Activated T-helper 17 cell treated with anti-CD3 and anti-CD28 coated beads, Interleukin-2, amount 50 U/mL, for 72 hours (primary cell): ENCODE measurements at regions not wholly inside any gene's neighbourhood (a gene's known extent, or its start where the extent isn't known, plus 50 kb on each side); places are given as distances from the start of the nearest gene placed in this dataset.

Experiments used
- ATAC-seq: fragments of 150-1000 bp; cut with Tn5 transposase; replicated peaks from 2 replicates; pipeline ENCODE4 v1.10.0; 2021; ENCODE audit warnings: mild to moderate bottlenecking, moderate library complexity
- H3K27ac Mint-ChIP-seq: one replicate; pipeline ENCODE4 v1.8.0; 2022; ENCODE audit warnings: mixed read lengths
- H3K27me3 Mint-ChIP-seq: one replicate; pipeline ENCODE4 v1.8.0; 2022; ENCODE audit warnings: mixed read lengths
- H3K36me3 Mint-ChIP-seq: one replicate; pipeline ENCODE4 v1.8.0; 2022; ENCODE audit warnings: low read depth, mild to moderate bottlenecking, mixed read lengths
- H3K4me1 Mint-ChIP-seq: one replicate; pipeline ENCODE4 v1.8.0; 2022; ENCODE audit warnings: mixed read lengths
- H3K4me3 Mint-ChIP-seq: one replicate; pipeline ENCODE4 v1.8.0; 2022; ENCODE audit warnings: mild to moderate bottlenecking, mixed read lengths
- H3K9me3 Mint-ChIP-seq: one replicate; pipeline ENCODE4 v1.8.0; 2022; ENCODE audit warnings: mixed read lengths

GRCh38 chr2:192888109-192888508 lies 693.4 kb upstream of the TMEFF2 start:
- Mint-ChIP-seq H3K4me1 (no peaks in the 10 kb centered on the region), H3K9me3 (no peaks in the 10 kb centered on the region), H3K36me3 (no peaks in the 10 kb centered on the region), H3K27ac (no peak overlapping the region), H3K4me3 (no peak overlapping the region), H3K27me3 (no peaks in the 10 kb centered on the region)
- ATAC-seq, result no peak

DNA sequence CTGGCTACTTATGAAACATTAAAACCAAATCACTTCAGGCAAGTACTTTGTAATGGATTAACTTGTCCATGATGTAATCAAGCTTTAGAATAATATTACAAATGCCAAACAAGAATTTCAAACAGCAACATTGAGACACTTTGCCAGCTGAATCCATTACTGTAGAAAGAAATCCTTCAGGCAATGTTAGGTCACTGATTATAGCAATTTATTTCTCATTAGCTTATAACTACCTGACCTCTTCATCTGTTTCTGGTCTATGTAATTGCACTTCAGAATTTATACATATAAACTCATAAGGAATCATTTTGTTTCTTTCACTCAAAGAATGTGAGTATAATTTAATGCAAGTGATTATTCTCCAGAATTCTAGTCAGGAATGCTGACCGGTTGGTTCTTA lies 692.6 kb upstream of the TMEFF2 start:
- Mint-ChIP-seq H3K4me3 (no peak overlapping the region), H3K9me3 (no peaks in the 10 kb centered on the region), H3K27me3 (no peaks in the 10 kb centered on the region), H3K4me1 (no peaks in the 10 kb centered on the region), H3K27ac (no peak overlapping the region), H3K36me3 (no peaks in the 10 kb centered on the region)
- no peak for ATAC-seq

- no peak overlapping the region for H3K4me3 Mint-ChIP-seq
Observed at GRCh38 chr2:192886636-192887035, 691.9 kb upstream of the TMEFF2 start.

DNA sequence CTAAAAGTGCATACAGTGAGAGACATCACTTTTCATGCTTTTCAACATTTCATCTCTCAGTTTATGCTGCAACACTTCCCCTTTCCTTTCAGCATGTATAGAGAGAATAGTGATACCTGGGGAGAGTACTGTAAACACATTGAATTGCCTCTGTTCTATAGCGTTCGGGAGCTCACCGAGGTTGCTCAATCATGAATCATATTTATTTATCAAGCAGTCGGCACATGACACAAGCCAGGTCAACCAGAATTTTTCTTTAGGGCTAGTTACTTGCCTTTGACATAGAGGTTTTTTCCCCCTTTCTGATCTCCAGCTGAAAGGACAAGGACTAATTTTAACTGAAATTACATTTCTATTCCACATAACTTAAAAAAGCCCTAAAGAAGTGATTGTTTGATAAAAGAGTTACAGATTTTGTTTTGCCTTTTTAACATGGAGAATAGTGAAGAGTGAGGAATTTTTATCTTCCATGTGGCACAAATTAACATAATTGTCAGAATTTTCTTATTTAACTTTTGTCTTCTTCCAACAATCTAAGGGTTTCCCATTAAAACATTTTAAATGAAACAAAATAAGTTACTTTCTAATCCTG lies 690.9 kb upstream of the TMEFF2 start:
- Mint-ChIP-seq H3K4me1 (no peaks in the 10 kb centered on the region), H3K36me3 (no peaks in the 10 kb centered on the region), H3K4me3 (no peak overlapping the region), H3K9me3 (no peaks in the 10 kb centered on the region), H3K27me3 (no peaks in the 10 kb centered on the region), H3K27ac (no peak overlapping the region)
- no peak for ATAC-seq

More at GRCh38 chr2:192886636-192887035, 691.9 kb upstream of the TMEFF2 start:
- no peaks in the 10 kb centered on the region for H3K36me3 Mint-ChIP-seq
- H3K27me3 Mint-ChIP-seq, result no peaks in the 10 kb centered on the region
- H3K27ac Mint-ChIP-seq, result no peak overlapping the region
- H3K9me3 Mint-ChIP-seq, result no peaks in the 10 kb centered on the region
- no peak for ATAC-seq
- no peaks in the 10 kb centered on the region for H3K4me1 Mint-ChIP-seq

GRCh38 chr2:192877159-192877558 lies 682.4 kb upstream of the TMEFF2 start:
- Mint-ChIP-seq H3K4me3 (no peak overlapping the region), H3K9me3 (peaks cover 3% of the 10 kb centered on the region), H3K27ac (no peak overlapping the region), H3K4me1 (no peaks in the 10 kb centered on the region), H3K27me3 (no peaks in the 10 kb centered on the region), H3K36me3 (no peaks in the 10 kb centered on the region)
- ATAC-seq, result no peak

DNA sequence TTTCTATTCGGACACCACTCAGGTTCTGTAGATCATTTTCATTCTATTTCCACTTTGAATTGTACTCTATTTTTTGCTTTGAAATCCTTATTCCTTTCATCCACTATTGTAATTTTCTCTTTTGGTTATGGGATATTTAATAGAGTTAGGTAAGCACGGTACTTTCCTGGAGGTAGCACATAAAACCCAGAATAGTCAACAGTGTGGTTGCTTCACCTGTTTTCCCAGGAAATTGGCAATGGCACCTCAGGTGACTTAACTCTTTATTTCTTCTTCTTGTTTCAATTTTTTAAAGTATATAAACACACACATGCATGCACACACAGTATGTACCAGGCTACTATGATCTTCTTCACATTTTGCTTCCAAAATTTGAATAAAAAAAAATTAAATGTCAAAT lies 682.0 kb upstream of the TMEFF2 start:
- Mint-ChIP-seq H3K4me3 (no peak overlapping the region), H3K9me3 (peaks cover 4% of the 10 kb centered on the region), H3K36me3 (no peaks in the 10 kb centered on the region), H3K4me1 (no peaks in the 10 kb centered on the region), H3K27me3 (no peaks in the 10 kb centered on the region), H3K27ac (no peak overlapping the region)
- ATAC-seq, result no peak

GRCh38 chr2:192854706-192855105 lies 660.0 kb upstream of the TMEFF2 start:
- Mint-ChIP-seq H3K9me3 (peaks cover 3% of the 10 kb centered on the region), H3K4me3 (no peak overlapping the region), H3K36me3 (no peaks in the 10 kb centered on the region), H3K4me1 (no peaks in the 10 kb centered on the region), H3K27me3 (no peaks in the 10 kb centered on the region), H3K27ac (no peak overlapping the region)
- no peak for ATAC-seq

GRCh38 chr2:192854031-192854430 lies 659.3 kb upstream of the TMEFF2 start:
- Mint-ChIP-seq H3K4me3 (no peak overlapping the region), H3K9me3 (peaks cover 3% of the 10 kb centered on the region), H3K27ac (no peak overlapping the region), H3K4me1 (no peaks in the 10 kb centered on the region), H3K27me3 (no peaks in the 10 kb centered on the region), H3K36me3 (no peaks in the 10 kb centered on the region)
- ATAC-seq, result no peak

DNA sequence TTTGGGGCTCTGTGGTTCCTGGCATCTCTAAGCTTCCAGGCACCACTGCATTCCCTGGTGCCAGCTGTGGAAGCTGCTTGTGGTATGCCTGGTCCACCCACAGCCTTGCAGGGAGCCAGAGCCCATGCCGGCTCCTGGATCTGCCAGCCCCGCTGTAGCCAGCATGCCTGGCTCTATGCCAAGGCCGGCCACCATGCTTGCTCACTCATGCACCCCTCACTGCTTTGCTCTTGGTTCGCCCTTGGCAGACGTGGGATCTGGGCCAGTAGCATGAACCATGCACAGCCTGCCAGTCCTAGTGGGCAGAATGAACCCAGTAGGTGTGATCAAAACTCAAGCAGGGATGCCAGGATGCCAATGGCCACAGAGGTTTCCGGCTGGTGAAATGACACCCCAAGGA lies 634.2 kb upstream of the TMEFF2 start:
- no peak for ATAC-seq
- Mint-ChIP-seq H3K4me1 (no peaks in the 10 kb centered on the region), H3K4me3 (no peak overlapping the region), H3K9me3 (no peaks in the 10 kb centered on the region), H3K36me3 (no peaks in the 10 kb centered on the region), H3K27ac (no peak overlapping the region), H3K27me3 (no peaks in the 10 kb centered on the region)

- no peaks in the 10 kb centered on the region for H3K4me1 Mint-ChIP-seq
Observed at GRCh38 chr2:192828175-192828574, 633.4 kb upstream of the TMEFF2 start.

GRCh38 chr2:192827735-192828134 lies 633.0 kb upstream of the TMEFF2 start:
- ATAC-seq, result no peak
- no peaks in the 10 kb centered on the region for H3K4me1 Mint-ChIP-seq
- no peaks in the 10 kb centered on the region for H3K36me3 Mint-ChIP-seq
- H3K27me3 Mint-ChIP-seq, result no peaks in the 10 kb centered on the region
- no peak overlapping the region for H3K4me3 Mint-ChIP-seq
- H3K27ac Mint-ChIP-seq, result no peak overlapping the region
- H3K9me3 Mint-ChIP-seq, result no peaks in the 10 kb centered on the region

More at GRCh38 chr2:192828175-192828574, 633.4 kb upstream of the TMEFF2 start:
- Mint-ChIP-seq H3K27ac (no peak overlapping the region), H3K36me3 (no peaks in the 10 kb centered on the region), H3K27me3 (no peaks in the 10 kb centered on the region), H3K4me3 (no peak overlapping the region), H3K9me3 (no peaks in the 10 kb centered on the region)
- no peak for ATAC-seq

- Mint-ChIP-seq H3K4me3 (no peak overlapping the region), H3K27me3 (no peaks in the 10 kb centered on the region), H3K27ac (no peak overlapping the region), H3K9me3 (peaks cover 8% of the 10 kb centered on the region), H3K4me1 (no peaks in the 10 kb centered on the region), H3K36me3 (no peaks in the 10 kb centered on the region)
- no peak for ATAC-seq
Observed at GRCh38 chr2:192814376-192814775, 619.6 kb upstream of the TMEFF2 start.

DNA sequence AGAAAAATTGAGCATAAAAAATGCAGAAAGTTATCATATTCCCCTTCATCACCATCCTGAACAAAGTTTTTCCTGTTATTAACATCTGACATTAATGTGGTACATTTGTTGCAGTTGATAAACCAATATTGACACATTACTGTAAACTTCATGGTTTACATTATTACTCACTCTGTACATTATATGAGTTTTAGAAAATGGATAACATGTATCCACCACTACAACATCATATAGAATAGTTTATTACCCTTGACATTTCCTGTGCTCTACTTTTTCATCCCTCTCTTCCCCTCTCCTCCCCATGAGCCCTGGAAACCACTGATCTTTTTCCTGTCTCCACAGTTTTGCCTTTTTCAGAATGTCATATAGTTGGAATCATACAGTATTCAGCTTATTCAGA lies 618.6 kb upstream of the TMEFF2 start:
- ATAC-seq, result no peak
- Mint-ChIP-seq H3K4me3 (no peak overlapping the region), H3K9me3 (peaks cover 9% of the 10 kb centered on the region), H3K27ac (no peak overlapping the region), H3K36me3 (no peaks in the 10 kb centered on the region), H3K4me1 (no peaks in the 10 kb centered on the region), H3K27me3 (no peaks in the 10 kb centered on the region)

DNA sequence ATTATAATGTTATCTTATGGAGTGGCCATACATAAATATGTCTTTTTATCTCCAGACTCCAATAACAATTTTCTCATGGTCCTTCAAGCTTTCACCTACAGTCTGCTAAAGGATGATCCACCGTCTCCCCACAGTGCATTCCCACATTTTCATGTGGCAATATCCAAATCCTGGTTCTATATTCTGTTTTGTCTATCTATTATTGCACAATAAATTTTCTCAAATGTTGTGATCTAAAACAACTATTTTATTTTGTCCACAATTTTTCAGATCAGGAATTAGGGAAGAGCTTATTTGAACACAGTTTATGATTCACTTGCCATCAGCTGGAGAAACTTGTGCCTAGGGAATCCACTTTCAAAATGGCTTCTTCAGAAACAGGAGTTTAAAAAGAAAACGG lies 614.4 kb upstream of the TMEFF2 start:
- no peaks in the 10 kb centered on the region for H3K27me3 Mint-ChIP-seq
- H3K4me3 Mint-ChIP-seq, result no peak overlapping the region
- H3K4me1 Mint-ChIP-seq, result no peaks in the 10 kb centered on the region
- H3K9me3 Mint-ChIP-seq, result peaks cover 16% of the 10 kb centered on the region
- ATAC-seq, result no peak
- no peak overlapping the region for H3K27ac Mint-ChIP-seq
- no peaks in the 10 kb centered on the region for H3K36me3 Mint-ChIP-seq

- no peak overlapping the region for H3K27ac Mint-ChIP-seq
- H3K36me3 Mint-ChIP-seq, result no peaks in the 10 kb centered on the region
- no peak overlapping the region for H3K4me3 Mint-ChIP-seq
- no peaks in the 10 kb centered on the region for H3K27me3 Mint-ChIP-seq
- H3K4me1 Mint-ChIP-seq, result no peaks in the 10 kb centered on the region
- H3K9me3 Mint-ChIP-seq, result peaks cover 5% of the 10 kb centered on the region
- ATAC-seq, result no peak
Observed at GRCh38 chr2:192783643-192784042, 588.9 kb upstream of the TMEFF2 start.
